PC-3 (cell line): ENCODE measurements at regions not wholly inside any gene's neighbourhood (a gene's known extent, or its start where the extent isn't known, plus 50 kb on each side); places are given as distances from the start of the nearest gene placed in this dataset.

Source experiments
- CTCF ChIP-seq: fragments of 300-600 bp; sonication (generic); conservative IDR thresholded peaks from 2 replicates; pipeline ENCODE4 v1.5.1; 2017; ENCODE audit warnings: antibody characterized with exemption, low read depth, mild to moderate bottlenecking, low read length
- EZH2 ChIP-seq: fragments of 300-600 bp; sonication (generic); IDR thresholded peaks from one replicate; pipeline ENCODE4 v1.6.1; 2017; ENCODE audit warnings: antibody characterized with exemption, mild to moderate bottlenecking, low read length; ENCODE audit not compliant: unreplicated experiment
- EZH2phosphoT487 ChIP-seq: fragments of 300-600 bp; sonication (generic); IDR thresholded peaks from 2 replicates; pipeline ENCODE4 v1.6.1; 2018; ENCODE audit warnings: mild to moderate bottlenecking, antibody characterized with exemption, low read length, borderline replicate concordance

GRCh38 chr15:56802161-56802560, 68.9 kb upstream of the ZNF280D start:
- no peak for TF ChIP-seq CTCF
- TF ChIP-seq EZH2: no peak
- no peak for TF ChIP-seq EZH2phosphoT487
